GM18861 (cell line): ENCODE measurements at regions not wholly inside any gene's neighbourhood (a gene's known extent, or its start where the extent isn't known, plus 50 kb on each side); places are given as distances from the start of the nearest gene placed in this dataset.

Experiments used
- ATAC-seq: cut with Tn5 transposase; IDR thresholded peaks from one replicate; pipeline ENCODE4 v1.9.1; 2021; ENCODE audit not compliant: unreplicated experiment

GRCh38 chr6:138577151-138577915 is 78.0 kb upstream of the NHSL1 start:
- no peak for ATAC-seq

GRCh38 chr6:138580040-138580439 is 80.7 kb upstream of the NHSL1 start:
- ATAC-seq = no peak

DNA sequence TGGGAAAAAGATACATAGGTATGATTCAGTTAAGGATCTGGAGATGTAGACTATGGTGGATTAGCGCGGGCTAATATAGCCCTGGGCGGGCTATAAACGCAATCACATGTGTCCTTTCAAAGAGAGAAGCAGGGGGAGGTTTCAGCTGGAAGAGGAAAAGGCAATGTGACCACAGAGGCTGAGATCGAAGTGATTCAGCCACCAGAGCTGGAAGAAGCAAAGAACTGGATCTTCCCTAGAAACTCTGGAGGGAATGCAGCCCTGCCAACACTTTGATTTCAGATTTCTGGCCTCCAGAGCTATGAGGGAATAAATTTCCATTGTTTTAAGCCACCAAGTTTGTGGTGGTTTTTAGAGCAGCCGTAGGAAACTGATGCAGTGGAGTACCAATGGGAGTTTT is 81.5 kb upstream of the NHSL1 start:
- no peak for ATAC-seq

DNA sequence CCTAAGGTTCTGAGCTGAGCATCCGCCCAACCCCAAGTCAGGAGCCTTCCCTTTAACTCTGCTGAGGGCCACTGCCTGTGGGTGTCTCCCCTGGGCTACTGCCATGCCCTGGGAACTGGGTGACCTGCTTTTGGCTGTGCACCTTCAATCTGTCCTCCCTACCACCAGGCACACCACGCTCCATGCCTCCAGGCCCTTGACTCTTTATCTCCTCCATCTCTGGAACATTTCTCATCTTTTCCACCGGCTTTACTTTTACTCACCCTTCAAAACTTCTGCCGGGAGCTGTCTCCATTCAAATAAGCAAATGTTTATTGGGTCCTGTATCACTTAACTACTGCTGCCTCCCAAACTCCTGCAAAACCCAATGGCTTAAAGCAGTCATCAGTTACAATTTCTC is 83.3 kb upstream of the NHSL1 start:
- no peak for ATAC-seq

GRCh38 chr6:138586638-138587037 is 87.3 kb upstream of the NHSL1 start:
- ATAC-seq = no peak

GRCh38 chr6:138588805-138589434 is 89.6 kb upstream of the NHSL1 start:
- no peak for ATAC-seq

GRCh38 chr6:138590796-138591709 is 91.8 kb upstream of the NHSL1 start:
- no peak for ATAC-seq

DNA sequence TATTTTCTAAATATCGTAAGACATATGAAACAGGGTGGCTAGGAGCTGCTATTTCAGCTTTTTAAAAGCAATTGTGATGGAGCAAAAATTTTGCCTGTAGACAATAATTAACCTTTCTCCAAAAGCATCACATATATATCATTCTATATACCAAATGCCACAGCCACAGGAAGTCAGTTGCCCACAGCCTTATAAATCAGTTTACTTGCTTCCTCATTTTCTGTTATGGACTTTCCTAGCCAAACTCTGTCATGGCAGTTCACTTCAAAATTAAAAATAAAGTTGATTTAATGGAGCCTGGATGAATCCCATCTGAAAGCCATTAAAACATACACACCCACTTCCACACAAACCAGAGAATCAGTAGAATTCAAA is 93.4 kb upstream of the NHSL1 start:
- peak; percentile 53 for ATAC-seq

GRCh38 chr6:138593124-138593877 is 94.0 kb upstream of the NHSL1 start:
- ATAC-seq = peak; percentile 81

- no peak for ATAC-seq
These were observed 94.8 kb upstream of the NHSL1 start for GRCh38 chr6:138593909-138594757.

DNA sequence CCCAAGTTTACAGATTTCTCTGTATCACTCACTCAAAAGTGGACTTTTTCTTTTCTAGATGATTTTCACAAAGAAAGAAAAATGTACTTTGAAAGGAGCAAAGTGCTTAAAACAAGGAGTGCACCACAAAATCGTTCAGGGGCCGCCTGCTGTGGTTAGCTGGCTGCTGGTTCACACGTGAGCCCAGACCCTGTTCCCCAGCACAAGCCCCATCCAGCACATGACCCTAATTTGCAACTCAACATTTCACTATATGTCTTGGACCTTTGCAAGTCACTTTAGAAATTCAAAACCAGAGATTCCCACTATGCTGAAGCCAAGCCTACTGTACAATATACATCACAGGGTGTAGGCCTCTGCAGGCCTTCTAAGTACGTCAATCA is 95.5 kb upstream of the NHSL1 start:
- no peak for ATAC-seq

- ATAC-seq = no peak
These were observed 96.8 kb upstream of the NHSL1 start for GRCh38 chr6:138596126-138596525.

DNA sequence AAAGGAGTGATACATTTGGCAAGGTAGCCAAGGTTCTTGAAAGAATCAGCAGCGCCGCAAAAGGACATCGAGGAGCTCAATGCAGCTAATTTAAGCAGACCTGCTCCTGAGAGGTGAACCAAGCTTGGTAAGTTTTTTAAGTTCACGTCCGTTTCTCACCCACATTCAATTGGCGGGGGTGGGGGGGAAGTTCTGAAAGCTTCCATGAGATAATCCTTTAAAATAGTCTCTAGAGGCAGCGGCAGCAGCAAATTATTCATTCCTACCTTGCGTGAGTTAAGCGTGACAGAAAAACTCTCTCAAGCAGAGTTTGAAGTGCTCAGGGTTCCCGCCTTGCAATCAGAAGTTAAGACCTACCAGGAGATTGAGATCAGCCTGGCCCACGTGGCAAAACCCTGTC is 97.3 kb upstream of the NHSL1 start:
- no peak for ATAC-seq

DNA sequence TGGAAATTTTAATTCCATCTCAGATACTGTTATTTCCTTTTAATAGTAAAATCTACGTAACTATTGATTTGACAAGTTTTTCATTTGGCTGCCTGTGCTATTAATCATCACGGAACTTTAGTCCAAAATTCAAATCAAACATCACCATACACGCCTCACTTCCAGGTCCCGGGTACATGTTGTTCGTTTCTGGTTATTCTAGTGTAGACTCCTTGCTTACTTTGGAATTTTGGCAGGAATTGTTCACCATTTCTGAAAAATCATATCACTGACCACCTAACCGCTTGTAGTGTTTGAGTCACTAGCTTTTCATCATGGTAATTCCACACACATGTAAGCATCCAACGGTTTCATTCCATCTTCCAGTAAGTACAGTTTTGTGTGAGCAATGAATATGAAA is 98.0 kb upstream of the NHSL1 start:
- ATAC-seq = no peak

DNA sequence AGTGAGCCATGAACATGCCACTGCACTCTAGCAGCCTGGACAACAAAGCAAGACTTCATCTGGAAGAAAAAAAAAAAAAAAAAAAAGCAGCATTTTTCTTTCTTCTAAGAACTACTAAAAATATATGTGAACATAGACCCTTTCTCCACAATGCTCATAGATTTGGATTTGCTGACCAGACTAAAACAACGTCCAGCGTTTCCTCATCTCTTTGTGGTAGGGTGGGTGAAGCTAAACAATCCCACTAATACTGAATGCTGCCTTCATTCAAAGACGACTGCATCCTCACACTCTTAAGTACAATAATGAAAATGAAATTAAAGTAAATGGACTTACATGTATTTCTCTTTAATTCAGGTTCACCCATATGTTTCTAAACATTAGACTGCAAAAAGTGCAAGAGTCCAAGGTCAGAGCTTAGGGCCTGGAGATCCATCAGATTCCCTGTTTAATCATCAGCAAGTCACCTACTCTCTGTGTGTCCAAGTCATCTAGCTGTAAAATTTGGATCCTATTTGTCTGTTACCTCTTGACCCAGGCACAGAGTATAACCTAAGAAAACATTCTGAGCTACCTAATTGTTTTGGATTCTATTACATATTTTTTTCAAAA is 99.4 kb upstream of the NHSL1 start:
- no peak for ATAC-seq

DNA sequence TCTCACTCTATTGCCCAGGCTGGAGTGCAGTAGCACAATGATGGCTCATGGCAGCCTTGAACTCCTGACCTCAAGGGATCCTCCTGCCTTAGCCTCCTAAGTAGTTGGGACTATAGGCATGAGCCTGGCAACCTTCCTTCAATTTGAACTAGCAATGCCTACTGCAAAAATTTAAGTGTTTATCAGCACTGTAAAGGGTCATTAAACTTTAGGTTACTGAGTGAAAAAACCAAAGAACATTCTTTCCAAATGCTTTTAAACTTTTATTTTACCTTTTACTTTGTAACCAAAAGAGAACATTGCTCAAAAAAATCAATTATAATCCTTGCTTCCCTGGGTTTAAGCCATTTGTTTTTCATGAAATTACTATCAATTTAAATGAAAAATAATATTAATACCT is 101.0 kb upstream of the NHSL1 start:
- ATAC-seq = no peak

GRCh38 chr6:138600726-138601125 is 101.4 kb upstream of the NHSL1 start:
- ATAC-seq = no peak

- no peak for ATAC-seq
These were observed 101.8 kb upstream of the NHSL1 start for GRCh38 chr6:138601128-138601527.

DNA sequence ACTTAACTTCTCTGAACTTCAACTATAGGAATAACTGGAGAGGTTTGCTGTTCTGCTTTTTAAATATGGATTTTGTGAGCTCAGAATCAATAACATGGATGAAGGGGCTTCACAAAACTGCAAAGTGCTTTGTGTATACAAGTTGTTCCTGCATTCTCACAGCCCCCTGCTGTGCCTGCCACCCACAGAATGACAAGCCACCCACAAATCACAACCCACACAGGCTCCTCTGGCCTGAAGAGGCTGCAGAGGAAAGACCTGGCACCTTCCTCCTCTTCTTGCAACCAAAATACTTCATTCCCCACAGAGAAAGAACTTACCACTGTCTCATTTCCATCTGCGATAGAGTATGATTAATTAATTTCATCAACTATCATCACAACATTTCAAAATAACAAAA is 106.7 kb upstream of the NHSL1 start:
- no peak for ATAC-seq
